ENCODE measurements at regions not wholly inside any gene's neighbourhood (a gene's known extent, or its start where the extent isn't known, plus 50 kb on each side); places are given as distances from the start of the nearest gene placed in this dataset.

GRCh38 chr10:52491246-52491995 is 177.3 kb downstream of the DKK1 start:
- TF ChIP-seq CTCF (IDR thresholded peaks at IDR 0.05) (no peak), POLR2A (IDR thresholded peaks at IDR 0.05) (no peak)

Measured in adrenal gland (tissue), 5 donors.